ENCODE measurements at regions not wholly inside any gene's neighbourhood (a gene's known extent, or its start where the extent isn't known, plus 50 kb on each side); places are given as distances from the start of the nearest gene placed in this dataset.

- no peak overlapping the region for H3K27ac ChIP-seq
- no peak for TF ChIP-seq CTCF (IDR thresholded peaks at IDR 0.05)
- no peaks in the 10 kb centered on the region for H3K27me3 ChIP-seq
- no peaks in the 10 kb centered on the region for H3K9me3 ChIP-seq
- no peaks in the 10 kb centered on the region for H3K36me3 ChIP-seq
- H3K4me1 ChIP-seq (ENCODE audit: control insufficient read depth in 1 of 2, insufficient read depth in 1 of 2, low read depth in 1 of 2, low read length in 1 of 2) = no peaks in the 10 kb centered on the region
- H3K4me3 ChIP-seq (ENCODE audit: low read depth in 1 of 2, low read length in 1 of 2) = no peak overlapping the region
Observed at GRCh38 chr6:51013376-51013775, 194.7 kb downstream of the TFAP2B start.

DNA sequence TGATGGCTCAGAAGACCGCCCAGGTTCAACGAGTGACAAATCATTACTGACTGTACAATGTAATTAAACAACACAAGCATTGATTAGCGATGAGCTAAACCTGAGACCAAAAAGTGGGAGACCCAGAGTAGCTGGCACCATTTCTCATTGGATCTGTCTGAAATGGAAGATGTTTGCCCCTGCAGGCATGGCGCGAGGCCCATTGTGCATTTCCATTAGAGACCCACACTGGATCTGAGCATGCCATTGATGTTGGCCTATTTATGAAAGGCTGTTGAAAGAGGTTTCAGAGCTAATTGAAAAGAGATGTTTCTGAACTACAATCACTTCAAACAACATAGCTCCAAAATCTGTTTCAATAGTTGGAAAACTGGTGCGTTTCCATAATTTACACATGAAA is 196.7 kb downstream of the TFAP2B start:
- TF ChIP-seq CTCF (IDR thresholded peaks at IDR 0.05) = no peak

GRCh38 chr6:51016489-51016888 is 197.8 kb downstream of the TFAP2B start:
- Histone ChIP-seq H3K36me3 (no peaks in the 10 kb centered on the region), H3K9me3 (no peaks in the 10 kb centered on the region), H3K4me3 (ENCODE audit: low read depth in 1 of 2, low read length in 1 of 2) (no peak overlapping the region), H3K27me3 (no peaks in the 10 kb centered on the region), H3K27ac (no peak overlapping the region), H3K4me1 (ENCODE audit: control insufficient read depth in 1 of 2, insufficient read depth in 1 of 2, low read depth in 1 of 2, low read length in 1 of 2) (no peaks in the 10 kb centered on the region)
- no peak for TF ChIP-seq CTCF (IDR thresholded peaks at IDR 0.05)

More for the DNA sequence above, 196.7 kb downstream of the TFAP2B start:
- H3K4me3 ChIP-seq (ENCODE audit: low read depth in 1 of 2, low read length in 1 of 2) = no peak overlapping the region
- H3K36me3 ChIP-seq = no peaks in the 10 kb centered on the region
- no peaks in the 10 kb centered on the region for H3K27me3 ChIP-seq
- H3K4me1 ChIP-seq (ENCODE audit: control insufficient read depth in 1 of 2, insufficient read depth in 1 of 2, low read depth in 1 of 2, low read length in 1 of 2) = no peaks in the 10 kb centered on the region
- no peak overlapping the region for H3K27ac ChIP-seq
- no peaks in the 10 kb centered on the region for H3K9me3 ChIP-seq

GRCh38 chr6:51019806-51020205 is 201.1 kb downstream of the TFAP2B start:
- no peak overlapping the region for H3K4me3 ChIP-seq (ENCODE audit: low read depth in 1 of 2, low read length in 1 of 2)
- H3K36me3 ChIP-seq = no peaks in the 10 kb centered on the region
- no peaks in the 10 kb centered on the region for H3K27me3 ChIP-seq
- no peaks in the 10 kb centered on the region for H3K9me3 ChIP-seq
- TF ChIP-seq CTCF (IDR thresholded peaks at IDR 0.05) = no peak
- no peak overlapping the region for H3K27ac ChIP-seq
- H3K4me1 ChIP-seq (ENCODE audit: control insufficient read depth in 1 of 2, insufficient read depth in 1 of 2, low read depth in 1 of 2, low read length in 1 of 2) = no peaks in the 10 kb centered on the region

- H3K27ac ChIP-seq = no peak overlapping the region
- H3K4me3 ChIP-seq (ENCODE audit: low read depth in 1 of 2, low read length in 1 of 2) = no peak overlapping the region
- H3K4me1 ChIP-seq (ENCODE audit: control insufficient read depth in 1 of 2, insufficient read depth in 1 of 2, low read depth in 1 of 2, low read length in 1 of 2) = no peaks in the 10 kb centered on the region
- TF ChIP-seq CTCF (IDR thresholded peaks at IDR 0.05) = no peak
- H3K36me3 ChIP-seq = no peaks in the 10 kb centered on the region
- no peaks in the 10 kb centered on the region for H3K27me3 ChIP-seq
- H3K9me3 ChIP-seq = no peaks in the 10 kb centered on the region
Observed at GRCh38 chr6:51021171-51021570, 202.5 kb downstream of the TFAP2B start.

GRCh38 chr6:51024126-51024525 is 205.5 kb downstream of the TFAP2B start:
- Histone ChIP-seq H3K9me3 (no peaks in the 10 kb centered on the region), H3K36me3 (no peaks in the 10 kb centered on the region), H3K27ac (no peak overlapping the region), H3K4me3 (ENCODE audit: low read depth in 1 of 2, low read length in 1 of 2) (no peak overlapping the region), H3K27me3 (no peaks in the 10 kb centered on the region), H3K4me1 (ENCODE audit: control insufficient read depth in 1 of 2, insufficient read depth in 1 of 2, low read depth in 1 of 2, low read length in 1 of 2) (no peaks in the 10 kb centered on the region)
- no peak for TF ChIP-seq CTCF (IDR thresholded peaks at IDR 0.05)

Measured in neutrophil (primary cell).